ENCODE measurements at regions not wholly inside any gene's neighbourhood (a gene's known extent, or its start where the extent isn't known, plus 50 kb on each side); places are given as distances from the start of the nearest gene placed in this dataset.
"Not testable (repeated sequence)": the region's sequence is repeated elsewhere in the genome, so short reads cannot be mapped to it uniquely, and the experiment has no call there.

- no peak for DNase-seq
These were observed 68.0 kb upstream of the ZNF157 start for GRCh38 chrX:47302396-47302795.

- not testable (repeated sequence) for DNase-seq
These were observed 63.8 kb upstream of the ZNF157 start for GRCh38 chrX:47306471-47307023.

- peak; percentile 51 for DNase-seq
These were observed 58.2 kb upstream of the ZNF157 start for GRCh38 chrX:47311932-47312774.

- DNase-seq, result no peak
These were observed 57.3 kb upstream of the ZNF157 start for GRCh38 chrX:47313056-47313455.

- no peak for DNase-seq
These were observed 53.9 kb upstream of the ZNF157 start for GRCh38 chrX:47316276-47317025.

All from CD4-positive, alpha-beta T cell treated with Interleukin-17A for 1 hour (primary cell).